ENCODE measurements at regions not wholly inside any gene's neighbourhood (a gene's known extent, or its start where the extent isn't known, plus 50 kb on each side); places are given as distances from the start of the nearest gene placed in this dataset.

GRCh38 chr18:77676910-77677309, 427.3 kb downstream of the GALR1 start:
- TF ChIP-seq CTCF (IDR thresholded peaks at IDR 0.05; ENCODE audit: poor library complexity, severe bottlenecking) (no peak), POLR2AphosphoS5 (IDR thresholded peaks at IDR 0.05) (no peak), EZH2 (IDR thresholded peaks at IDR 0.05; ENCODE audit: borderline replicate concordance, insufficient read depth, low read length, poor library complexity, severe bottlenecking) (no peak), REST (IDR thresholded peaks at IDR 0.05; ENCODE audit: borderline replicate concordance) (no peak), EP300 (conservative IDR thresholded peaks at IDR 0.05; ENCODE audit: poor library complexity, severe bottlenecking) (no peak), MXI1 (conservative IDR thresholded peaks at IDR 0.05; ENCODE audit: poor library complexity, severe bottlenecking) (no peak)
